ENCODE measurements at regions not wholly inside any gene's neighbourhood (a gene's known extent, or its start where the extent isn't known, plus 50 kb on each side); places are given as distances from the start of the nearest gene placed in this dataset.
A peak's percentile ranks its signal among the peaks of the same experiment; 100 is the strongest.
"Not testable (repeated sequence)": the region's sequence is repeated elsewhere in the genome, so short reads cannot be mapped to it uniquely, and the experiment has no call there.

DNA sequence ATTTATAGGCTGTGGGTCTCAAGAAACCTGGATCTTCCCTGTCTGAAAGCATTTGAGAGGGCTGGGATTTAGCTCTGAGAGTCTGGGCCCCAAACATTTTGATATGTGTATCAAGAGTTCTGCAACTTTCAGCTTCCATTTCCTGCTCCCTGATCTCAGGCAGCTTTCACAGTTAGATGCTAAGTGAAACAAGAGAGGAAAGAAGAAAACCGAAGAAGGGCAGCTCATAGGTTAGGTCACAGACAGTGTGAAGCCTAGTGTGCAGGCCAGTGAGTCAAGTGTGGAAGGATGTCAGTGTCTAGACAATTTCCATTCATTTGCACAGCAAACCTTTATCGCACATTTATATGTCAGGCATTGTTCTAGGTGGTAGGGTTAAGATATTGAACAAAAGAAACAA is 173.6 kb upstream of the PROK2 start:
- no peak for DNase-seq

DNA sequence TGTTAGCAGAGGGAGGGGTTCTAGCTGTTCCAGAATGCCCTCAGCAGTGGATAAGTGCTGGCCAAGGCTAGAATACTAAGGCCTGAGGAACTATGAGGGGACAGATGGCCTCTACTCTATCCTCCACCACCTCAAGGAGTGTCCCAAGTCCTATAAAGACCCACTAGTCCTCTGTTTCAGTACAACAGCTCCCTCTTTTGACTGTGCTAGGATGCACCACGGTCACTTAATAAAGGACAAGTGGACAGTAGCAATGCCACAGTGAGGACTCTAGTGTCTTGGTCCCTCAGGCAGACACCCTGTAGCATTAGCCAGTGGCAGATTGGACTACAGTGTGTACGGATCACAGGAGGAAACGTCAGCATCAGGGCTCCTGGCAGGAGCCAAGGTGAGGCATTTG is 171.8 kb upstream of the PROK2 start:
- no peak for DNase-seq

DNA sequence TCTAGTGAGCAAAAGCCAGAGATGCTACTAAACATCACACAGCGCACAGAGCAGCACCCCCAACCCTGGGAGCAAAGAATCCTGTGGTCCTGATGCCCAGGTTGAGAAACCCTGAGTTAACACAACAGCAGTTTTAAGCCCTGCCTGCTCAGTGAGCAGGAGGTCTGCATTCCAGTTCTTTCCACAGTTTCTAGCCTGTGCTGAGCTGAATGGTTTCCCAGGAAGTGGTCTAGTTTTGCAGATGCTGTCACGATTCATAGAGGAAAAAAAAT is 171.1 kb upstream of the PROK2 start:
- no peak for DNase-seq

DNA sequence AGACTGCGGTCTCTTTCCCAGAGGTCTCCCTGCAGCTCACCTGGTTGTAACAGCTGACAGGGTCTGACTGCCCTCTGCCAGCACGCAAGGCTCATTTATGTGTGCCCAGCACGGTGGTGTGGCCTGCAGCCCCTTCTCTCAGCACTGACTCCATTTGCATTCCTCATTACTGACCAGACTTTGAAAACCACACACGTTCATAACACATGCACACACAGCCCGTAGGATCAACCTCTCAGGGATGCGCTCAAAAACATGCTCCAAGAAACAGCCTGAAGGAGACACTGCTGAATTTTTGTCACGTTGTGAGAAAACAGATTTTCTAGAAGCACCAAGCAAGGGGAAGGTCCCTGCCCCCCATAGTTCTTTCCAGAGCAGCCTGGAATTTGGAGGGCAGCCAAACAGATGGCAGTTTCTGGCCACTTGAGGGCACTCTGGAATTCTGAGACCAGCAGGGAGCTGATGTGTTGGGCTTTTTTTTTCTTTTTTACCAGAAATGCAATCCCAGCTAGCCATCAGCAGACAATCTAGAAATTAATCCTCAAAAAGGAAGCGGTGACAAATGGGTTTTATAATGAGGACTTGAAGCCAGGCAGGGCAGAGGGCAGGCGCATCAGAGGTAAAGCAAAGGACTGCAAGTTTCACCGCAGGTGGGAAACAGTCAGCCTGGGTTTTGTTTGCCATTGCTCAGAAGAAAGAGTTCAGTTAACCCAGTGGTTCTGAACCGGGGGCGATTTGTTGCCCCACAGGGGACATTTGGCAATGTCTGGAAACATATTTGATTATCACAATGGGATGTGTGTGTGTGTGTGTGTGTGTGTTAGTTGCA is 170.5 kb upstream of the PROK2 start:
- DNase-seq: peak; percentile 21

DNA sequence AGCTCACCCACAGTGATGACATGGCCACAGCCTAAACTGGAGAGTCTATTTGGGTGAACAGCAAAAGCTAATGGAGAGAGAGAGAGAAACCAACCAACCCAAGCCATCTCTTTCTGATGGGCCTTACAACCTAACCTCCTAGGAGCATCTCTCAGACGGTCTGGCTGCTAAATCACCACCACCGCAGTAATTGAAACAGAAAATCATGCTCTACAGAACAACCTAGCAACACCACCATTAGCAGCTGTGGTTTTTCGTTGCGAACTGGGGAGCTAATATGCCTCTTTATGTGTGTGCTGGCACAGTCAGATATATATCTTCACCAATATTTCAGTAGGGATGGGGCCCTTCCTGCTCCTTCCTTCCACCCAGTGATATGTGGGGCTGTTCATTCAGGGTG is 166.9 kb upstream of the PROK2 start:
- DNase-seq: no peak

DNA sequence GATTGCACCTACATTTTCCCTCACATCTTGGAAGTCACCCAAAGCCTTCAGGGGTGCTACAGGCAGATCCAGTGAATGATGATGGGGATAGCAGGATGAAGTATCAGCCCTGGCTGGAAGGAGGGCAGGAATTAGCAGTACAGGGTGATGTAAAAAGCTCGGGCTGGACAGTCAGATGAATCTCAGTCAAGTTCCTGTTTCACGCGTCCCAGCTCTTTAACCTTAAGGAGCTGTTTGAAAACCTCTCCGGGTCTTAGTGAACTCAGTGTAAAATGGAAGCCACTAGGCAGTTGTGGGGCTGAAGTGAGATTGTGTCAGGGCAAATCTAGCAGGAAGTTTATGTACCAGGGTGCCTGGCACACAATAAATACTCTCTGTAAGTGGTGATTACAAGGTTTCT is 166.4 kb upstream of the PROK2 start:
- DNase-seq: no peak

DNA sequence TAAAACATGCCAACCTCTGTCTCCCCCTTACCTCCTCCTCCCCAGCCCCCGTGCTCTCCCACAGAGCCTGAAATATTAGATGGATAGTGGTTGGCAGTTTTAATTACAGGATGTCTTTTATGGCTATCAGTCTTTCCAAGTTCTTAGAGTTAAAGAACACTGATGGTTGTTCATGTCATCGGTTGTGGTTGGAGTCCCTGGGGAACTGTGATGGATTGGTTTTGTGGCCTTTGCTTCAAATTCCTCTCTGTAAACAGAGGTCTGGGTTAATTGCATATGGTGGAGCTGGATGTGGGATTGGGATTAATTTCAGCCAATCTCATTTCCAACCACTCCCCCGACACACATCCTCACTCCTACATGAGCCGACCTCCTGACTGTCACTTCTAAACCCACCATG is 164.5 kb upstream of the PROK2 start:
- DNase-seq: no peak

DNA sequence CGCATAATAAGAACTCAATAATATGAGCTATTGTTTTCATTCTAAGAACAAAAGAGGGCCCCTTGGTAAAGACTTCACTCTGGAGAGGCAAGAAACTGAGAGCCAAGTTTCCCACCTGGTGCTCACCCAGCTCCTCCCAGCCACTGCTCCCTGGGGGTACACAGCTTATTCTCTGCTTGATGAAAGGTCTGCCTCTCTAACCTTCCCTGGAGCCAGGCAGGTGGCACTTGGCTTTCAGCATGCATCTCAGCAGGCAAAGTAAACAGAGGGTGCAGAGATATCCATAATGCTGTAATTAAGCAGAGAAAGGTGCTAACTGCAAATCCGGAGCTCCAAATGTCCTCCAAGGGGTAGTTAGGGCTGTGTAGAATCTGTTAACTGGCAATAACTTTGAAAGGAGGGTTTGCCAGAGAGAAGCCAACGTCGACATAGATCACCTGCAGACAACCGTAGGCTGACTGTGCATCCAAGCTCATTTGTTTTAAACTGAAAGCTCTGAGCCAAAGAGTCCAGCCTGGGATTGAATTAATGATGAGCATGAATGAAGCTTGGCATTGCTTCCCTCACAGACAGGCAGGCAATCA is 159.6 kb upstream of the PROK2 start:
- DNase-seq: no peak

DNA sequence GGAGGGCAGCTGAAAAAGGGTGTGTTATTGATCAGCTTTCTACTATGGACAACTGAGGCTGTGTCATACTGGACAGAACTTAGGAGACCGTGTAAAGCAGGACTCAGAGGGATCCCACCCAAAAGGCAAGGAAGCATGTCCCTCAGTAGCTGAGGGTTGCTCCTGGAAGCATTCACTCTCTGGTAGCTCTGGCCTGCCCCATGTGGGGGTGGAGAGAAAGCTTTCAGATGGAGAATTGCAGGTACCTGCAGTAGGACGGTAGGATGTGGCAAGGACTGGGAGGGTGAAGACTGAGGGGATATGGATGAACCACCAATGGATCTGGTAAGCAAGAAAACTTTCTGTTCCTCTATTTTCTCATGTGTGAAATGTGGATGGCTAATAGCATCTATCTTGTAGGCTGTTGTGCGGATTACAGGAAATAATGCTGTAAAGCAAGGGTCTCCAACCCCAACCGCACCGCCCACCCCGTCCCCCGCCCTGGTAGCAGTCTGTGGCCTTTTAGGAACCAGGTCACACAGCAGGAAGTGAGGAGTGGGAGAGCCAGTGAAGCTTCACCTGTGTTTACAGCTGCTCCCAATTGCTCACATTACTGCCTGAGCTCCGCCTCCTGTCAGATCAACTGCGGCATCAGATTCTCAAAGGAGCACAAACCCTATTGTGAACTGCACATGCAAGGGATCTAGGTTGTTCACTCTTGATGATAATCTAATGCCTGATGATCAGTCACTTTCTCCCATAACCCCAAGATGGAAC is 157.7 kb upstream of the PROK2 start:
- DNase-seq: no peak

DNA sequence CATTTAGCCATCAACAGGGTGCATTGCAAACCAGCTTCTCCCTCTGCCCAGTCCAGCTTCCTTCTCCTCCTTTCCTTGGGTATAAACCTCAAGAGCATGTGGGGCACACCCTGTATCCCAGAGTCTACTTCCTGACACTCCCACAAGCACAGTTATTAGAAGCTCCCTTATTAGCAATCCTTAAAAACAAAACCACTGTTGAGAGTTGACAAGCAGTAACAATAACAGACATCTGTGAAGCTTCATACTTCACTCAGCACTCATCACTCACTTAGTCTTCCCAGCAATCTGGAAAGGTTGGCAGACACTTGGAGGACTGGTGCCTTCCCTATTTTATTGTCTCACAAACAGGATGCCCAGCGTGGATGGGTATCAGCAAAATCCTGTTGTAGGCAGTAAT is 155.5 kb upstream of the PROK2 start:
- no peak for DNase-seq

DNA sequence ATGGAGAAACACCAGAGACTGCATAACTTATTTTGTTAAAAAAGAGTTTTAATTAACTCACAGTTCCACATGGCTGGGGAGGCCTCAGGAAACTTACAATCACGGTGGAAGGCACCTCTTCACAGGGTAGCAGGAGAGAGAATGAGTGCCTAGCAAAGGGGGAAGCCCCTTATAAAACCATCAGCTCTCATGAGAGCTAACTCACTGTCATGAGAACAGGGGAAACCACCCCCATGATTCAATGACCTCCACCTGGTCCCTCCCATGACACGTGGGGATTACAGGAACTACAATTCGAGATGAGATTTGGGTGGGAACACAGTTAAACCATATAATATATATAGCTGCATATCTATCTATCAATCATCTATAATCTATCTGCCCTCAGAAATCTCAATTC is 153.1 kb upstream of the PROK2 start:
- not testable (repeated sequence) for DNase-seq

DNA sequence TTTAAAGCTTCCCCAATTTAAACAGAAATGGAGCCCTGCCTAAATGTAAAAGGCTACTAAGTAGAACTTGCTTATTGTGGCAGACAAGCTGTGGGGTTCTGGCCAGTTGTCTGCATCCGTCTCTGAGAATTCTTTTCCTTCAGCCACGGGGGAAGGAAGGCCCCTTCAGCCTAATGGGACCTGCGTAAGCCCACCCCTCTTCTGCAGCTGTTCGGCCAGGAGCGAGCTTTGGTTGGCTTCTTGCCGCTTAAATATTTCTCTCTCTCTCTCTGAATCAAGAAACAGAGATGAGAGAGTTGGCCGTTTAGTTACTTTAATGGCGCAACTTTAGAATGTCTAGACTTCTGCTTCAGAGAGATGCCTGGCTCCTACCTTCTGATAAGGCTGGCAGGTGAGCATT is 151.7 kb upstream of the PROK2 start:
- DNase-seq: no peak

DNA sequence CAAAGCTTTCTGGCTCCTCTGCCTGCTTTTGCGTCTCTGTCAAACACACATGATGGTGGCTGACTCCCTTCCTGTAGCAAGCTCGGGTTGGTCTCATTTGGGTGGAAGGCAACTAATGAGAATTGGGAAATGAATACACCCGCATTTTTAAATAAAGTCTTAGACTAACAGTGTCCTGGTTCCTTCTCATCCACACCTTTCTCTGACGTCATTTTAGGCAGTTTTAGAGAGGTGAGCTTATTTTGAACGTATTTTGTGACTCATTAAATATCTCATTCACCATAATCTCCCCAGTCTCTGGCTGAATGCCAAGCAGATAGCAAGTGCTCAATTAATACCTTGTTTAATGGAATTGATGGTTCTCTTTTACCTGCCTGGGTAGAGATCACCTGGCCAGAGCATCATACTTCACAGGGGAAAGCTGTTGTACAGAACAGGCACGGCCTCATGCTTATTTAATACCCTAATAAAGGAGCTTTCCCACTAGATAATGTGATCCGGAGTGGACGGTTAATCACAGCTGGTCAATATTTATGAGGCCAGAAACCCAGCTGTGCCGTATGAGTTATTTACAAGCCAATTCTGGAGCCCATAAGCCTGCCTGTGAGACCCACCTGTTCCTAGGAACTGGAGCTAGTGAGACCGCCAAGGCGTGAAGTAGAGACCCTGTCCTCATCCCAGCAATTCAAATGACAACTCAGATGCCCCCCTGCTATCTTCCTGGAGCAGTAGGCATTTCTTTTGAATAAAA is 149.7 kb upstream of the PROK2 start:
- no peak for DNase-seq

DNA sequence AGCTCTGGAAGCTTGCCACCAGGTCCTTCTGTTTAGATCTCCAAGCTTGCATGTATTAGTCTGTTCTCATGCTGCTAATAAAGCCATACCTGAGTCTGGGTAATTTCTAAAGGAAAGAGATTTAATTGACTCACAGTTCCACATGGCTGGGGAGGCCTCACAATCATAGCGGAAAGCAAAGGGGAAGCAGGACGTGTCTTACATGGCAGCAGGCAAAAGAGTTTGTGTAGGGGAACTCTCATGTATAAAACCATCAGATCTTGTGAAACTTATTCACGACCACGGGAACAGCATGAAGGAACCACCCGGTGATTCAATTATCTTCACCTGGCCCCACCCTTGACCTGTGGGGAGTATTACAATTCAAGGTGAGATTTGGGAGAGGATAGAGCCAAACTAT is 147.0 kb upstream of the PROK2 start:
- DNase-seq: no peak

DNA sequence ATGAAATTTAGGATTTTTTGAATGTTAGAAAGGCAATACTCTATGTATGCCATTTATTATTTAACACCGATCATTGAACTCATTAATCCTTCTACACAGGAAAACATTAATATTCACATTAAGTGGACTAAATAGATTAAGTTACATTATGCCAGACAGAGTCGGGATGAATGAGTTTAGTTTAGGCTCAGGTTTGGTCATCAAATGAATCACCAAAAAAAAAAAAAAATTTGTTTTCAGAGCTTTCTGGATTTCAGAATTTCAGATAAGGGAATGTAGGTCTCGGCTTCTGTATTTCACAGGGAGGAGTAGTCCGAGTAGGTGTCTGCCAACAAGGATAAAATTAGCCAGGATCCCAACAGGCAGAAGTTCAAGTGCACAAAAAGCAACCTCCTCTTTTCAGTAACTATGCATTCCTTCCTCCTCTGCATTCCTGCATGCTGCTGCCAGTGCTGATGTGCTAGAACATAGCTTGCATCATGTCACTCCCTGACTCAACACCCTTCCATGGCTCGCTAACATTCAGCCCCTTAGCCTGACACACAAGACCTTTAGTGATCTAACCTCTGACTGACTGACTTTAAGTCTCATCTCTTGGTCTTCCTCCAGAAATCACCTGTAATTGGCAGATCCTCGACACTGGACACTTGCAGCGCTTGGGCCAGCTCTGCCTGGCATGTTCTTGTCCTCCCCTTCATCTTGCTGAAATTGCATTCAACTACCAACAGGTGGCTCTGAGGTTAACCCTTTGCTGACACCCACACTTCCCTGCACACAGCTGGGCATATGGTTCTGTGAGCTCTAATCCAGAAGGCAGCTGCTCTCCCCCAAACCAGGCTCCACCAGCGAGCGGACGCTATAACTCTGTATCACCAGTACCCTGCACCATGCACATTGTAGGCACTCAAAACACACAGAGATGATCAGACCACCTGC is 145.4 kb upstream of the PROK2 start:
- peak; percentile 2 for DNase-seq

DNA sequence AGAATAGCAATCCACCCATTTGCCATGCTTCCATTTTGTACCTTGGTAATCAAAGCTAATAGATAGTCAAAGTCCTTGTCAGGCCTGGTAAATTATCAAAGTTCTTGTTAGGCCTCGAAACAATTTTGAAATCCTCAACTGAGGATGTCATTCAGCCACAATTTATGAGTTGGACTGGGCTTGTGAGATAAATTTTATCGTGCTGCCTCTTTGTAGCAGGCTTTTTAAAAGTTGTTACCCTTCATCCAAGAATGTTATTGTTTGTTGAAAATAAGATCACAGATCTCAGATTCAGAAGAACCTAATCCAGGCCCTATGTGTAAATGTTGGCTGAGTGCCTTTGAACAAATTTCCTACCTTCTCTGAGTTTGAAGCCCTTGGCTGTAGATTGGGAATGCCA is 143.3 kb upstream of the PROK2 start:
- no peak for DNase-seq

DNA sequence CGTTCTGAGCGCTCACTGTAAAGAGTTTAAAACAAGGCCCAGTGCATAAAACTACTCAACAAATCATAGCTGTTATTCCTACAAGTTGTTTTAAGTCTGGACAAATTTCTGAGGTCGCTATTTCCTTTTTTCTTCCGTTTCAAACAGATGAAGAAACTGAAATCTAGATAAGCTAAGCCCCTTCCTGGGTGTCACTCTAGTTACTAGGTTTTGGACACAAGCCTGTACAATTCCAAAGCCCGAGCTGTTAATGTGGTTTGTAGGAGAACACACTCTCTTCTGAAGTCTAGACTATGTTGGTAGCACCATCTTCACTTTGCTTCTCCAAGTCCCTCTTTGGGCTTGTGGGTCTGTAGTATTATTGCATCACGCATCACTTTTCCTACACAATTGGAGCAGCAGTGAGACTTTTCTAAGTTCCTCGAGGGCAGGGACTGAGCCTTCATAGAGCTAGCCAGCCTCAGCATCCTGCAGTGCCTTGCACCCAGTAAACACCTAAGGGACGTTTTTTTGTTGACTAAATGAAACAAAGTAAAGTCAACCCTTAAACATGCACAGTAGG is 142.6 kb upstream of the PROK2 start:
- DNase-seq: no peak

DNA sequence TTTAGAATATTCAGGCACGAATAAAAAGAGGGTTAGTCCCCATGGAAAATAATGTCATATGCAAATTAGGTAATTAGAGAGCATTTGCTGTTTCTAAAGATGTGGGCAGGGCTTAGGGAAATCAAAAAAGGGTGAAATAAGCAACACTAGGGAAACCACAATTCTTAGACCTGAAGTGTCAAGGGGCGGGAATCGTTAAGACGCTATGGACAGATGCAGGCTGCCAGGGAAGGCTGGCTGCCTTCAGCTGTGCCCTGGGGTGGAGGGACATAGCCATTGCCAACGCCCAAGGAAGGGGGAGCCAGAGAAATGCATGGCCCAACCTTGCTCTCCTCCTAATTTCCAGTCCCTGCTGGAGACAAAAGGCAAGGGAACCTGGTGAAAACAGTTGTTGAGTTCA is 141.7 kb upstream of the PROK2 start:
- no peak for DNase-seq

DNA sequence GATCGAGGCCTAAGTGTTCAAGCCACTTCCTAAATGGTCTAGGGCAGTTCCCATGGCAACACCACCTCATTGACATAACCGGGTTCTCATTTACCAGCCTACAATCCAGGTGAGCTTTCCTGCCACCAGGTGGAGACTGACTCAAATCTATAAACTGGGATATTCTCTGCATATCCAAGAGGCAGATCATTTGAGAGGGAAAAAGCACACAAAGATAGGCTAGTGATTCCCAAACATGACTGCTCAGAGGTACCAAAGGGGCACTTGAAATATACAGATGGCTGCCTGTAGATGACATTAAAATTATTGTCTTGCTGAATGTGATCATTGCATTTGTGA is 141.3 kb upstream of the PROK2 start:
- DNase-seq: peak; percentile 7

DNA sequence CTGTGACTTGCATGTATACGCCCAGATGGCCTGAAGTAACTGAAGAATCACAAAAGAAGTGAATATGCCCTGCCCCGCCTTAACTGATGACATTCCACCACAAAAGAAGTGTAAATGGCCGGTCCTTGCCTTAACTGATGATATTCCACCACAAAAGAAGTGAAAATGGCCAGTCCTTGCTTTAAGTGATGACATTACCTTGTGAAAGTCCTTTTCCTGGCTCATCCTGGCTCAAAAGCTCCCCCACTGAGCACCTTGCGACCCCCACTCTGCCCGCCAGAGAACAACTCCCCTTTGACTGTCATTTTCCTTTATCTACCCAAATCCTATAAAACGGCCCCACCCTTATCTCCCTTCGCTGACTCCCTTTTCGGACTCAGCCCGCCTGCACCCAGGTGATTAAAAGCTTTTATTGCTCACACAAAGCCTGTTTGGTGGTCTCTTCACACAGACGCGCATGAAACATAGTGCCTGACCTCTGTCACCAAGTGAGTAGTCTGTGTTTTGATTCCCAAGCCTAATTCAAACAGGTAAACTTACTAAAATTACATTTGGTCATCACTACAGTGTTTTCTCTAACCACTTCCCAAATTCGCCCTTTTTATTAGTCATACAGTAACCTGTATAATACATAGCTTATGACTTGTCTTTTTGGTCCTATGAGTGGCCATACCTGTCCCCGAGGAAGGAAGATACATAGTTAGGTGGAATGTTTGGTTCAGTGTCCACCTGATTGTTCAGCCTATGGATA is 140.7 kb upstream of the PROK2 start:
- not testable (repeated sequence) for DNase-seq

DNA sequence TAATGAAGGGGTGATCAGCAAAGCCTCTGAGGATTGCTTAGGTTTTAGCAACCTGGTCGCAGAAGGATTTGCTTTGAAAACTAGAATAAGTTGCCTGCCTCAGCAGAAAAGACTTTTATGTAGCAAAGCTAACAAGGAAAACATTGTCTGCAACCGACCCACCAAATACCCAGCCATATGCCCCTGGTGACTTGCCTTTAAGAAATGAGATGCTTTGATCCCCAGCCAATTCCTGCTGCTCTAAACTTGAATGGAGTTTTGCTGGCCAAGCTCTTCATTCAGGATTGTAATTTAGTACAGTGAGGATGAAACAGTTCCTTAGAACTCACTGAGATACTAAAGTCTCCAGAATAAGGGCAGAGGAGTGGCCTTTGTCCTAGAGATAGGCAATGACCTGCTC is 139.8 kb upstream of the PROK2 start:
- DNase-seq: no peak

DNA sequence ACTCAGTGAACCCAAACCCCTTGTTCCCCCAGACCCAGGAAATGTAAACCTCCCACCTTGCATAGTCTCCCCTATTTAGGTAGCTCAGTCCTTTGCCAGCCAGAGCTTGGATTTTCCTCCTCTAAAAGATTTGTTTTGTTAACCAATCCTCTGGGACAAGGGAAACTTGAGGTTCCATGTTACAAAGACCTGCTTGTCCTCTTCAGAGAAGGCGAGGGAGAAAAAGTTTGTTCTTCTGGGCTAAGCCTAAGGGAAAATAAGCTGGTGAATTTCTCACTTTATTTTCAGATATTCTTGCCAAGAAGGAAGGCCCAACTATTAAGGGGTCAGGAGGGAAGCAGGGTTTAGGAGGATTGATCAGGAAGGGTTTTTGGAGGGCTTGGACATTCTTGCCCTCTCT is 136.1 kb upstream of the PROK2 start:
- no peak for DNase-seq
